Astrocyte (in vitro differentiated cells and primary cell): ENCODE measurements at regions not wholly inside any gene's neighbourhood (a gene's known extent, or its start where the extent isn't known, plus 50 kb on each side); places are given as distances from the start of the nearest gene placed in this dataset.

Experiments used
- DNase-seq: peaks from one replicate; pipeline ENCODE4 v3.0.0-alpha.2; 2010; ENCODE audit warnings: low read depth
- FAIRE-seq: peaks from 2 replicates; lab custom pipeline; 2011; peaks lifted over from hg19 to GRCh38; lab: Jason Lieb, UNC
- H2AFZ ChIP-seq: 2 replicates; pipeline ENCODE4 v1.6.0; 2012; ENCODE audit warnings: low read depth, low read length, inconsistent platforms
- H3K27ac ChIP-seq: 2 replicates; pipeline ENCODE4 v1.5.1; 2011; ENCODE audit warnings: low read depth, low read length, inconsistent platforms
- H3K27me3 ChIP-seq: 2 replicates; pipeline ENCODE4 v1.6.0; 2011; ENCODE audit warnings: low read length, inconsistent platforms; ENCODE audit not compliant: insufficient read depth
- H3K36me3 ChIP-seq: 2 replicates; pipeline ENCODE4 v1.5.1; 2011; ENCODE audit warnings: low read length, inconsistent platforms; ENCODE audit not compliant: insufficient read depth
- H3K4me1 ChIP-seq: 2 replicates; pipeline ENCODE4 v1.5.1; 2011; ENCODE audit warnings: low read length, inconsistent platforms; ENCODE audit not compliant: insufficient read depth
- H3K4me2 ChIP-seq: 2 replicates; pipeline ENCODE4 v1.6.0; 2012; ENCODE audit warnings: low read length, inconsistent platforms
- H3K4me3 ChIP-seq: 2 replicates; pipeline ENCODE4 v1.5.1; 2011; ENCODE audit warnings: low read depth, mild to moderate bottlenecking, low read length, inconsistent platforms; ENCODE audit not compliant: insufficient read depth
- H3K79me2 ChIP-seq: 2 replicates; pipeline ENCODE4 v1.6.0; 2012; ENCODE audit warnings: mild to moderate bottlenecking, low read length, inconsistent platforms; ENCODE audit not compliant: insufficient read depth
- H3K9ac ChIP-seq: 2 replicates; pipeline ENCODE4 v1.6.0; 2012; ENCODE audit warnings: mild to moderate bottlenecking, low read length, inconsistent platforms
- H3K9me3 ChIP-seq: 2 replicates; pipeline ENCODE4 v1.5.1; 2012; ENCODE audit warnings: low read depth, mild to moderate bottlenecking, low read length, inconsistent platforms; ENCODE audit not compliant: insufficient read depth
- H4K20me1 ChIP-seq: 2 replicates; pipeline ENCODE4 v1.6.0; 2012; ENCODE audit warnings: low read length, inconsistent platforms; ENCODE audit not compliant: insufficient read depth
- H3K27ac Mint-ChIP-seq: one replicate; pipeline ENCODE4 v1.8.0; 2021; ENCODE audit warnings: mild to moderate bottlenecking, mixed read lengths; ENCODE audit not compliant: unreplicated experiment
- H3K27me3 Mint-ChIP-seq: one replicate; pipeline ENCODE4 v1.8.0; 2021; ENCODE audit warnings: low read depth, mixed read lengths; ENCODE audit not compliant: unreplicated experiment
- H3K36me3 Mint-ChIP-seq: one replicate; pipeline ENCODE4 v1.8.0; 2021; ENCODE audit warnings: low read depth, mixed read lengths; ENCODE audit not compliant: unreplicated experiment
- H3K4me1 Mint-ChIP-seq: one replicate; pipeline ENCODE4 v1.8.0; 2021; ENCODE audit warnings: low read depth, mixed read lengths; ENCODE audit not compliant: unreplicated experiment
- H3K4me3 Mint-ChIP-seq: one replicate; pipeline ENCODE4 v1.8.0; 2021; ENCODE audit warnings: mild to moderate bottlenecking, moderate library complexity, mixed read lengths; ENCODE audit not compliant: unreplicated experiment
- H3K9me3 Mint-ChIP-seq: one replicate; pipeline ENCODE4 v1.8.0; 2021; ENCODE audit warnings: mild to moderate bottlenecking, mixed read lengths; ENCODE audit not compliant: unreplicated experiment
- EZH2 ChIP-seq: IDR thresholded peaks from 2 replicates; pipeline ENCODE4 v1.6.1; 2012; ENCODE audit warnings: mild to moderate bottlenecking, low read length, inconsistent platforms; ENCODE audit not compliant: insufficient read depth
- TF ChIP-seq, protein P1 (sequence below): IDR thresholded peaks from 2 replicates; pipeline ENCODE4 v1.5.1; 2011; ENCODE audit warnings: low read depth, mild to moderate bottlenecking, inconsistent platforms, low read length, moderate library complexity; ENCODE audit not compliant: insufficient read depth

GRCh38 chr3:86618706-86619105 is 372.2 kb downstream of the VGLL3 start:
- Histone ChIP-seq H3K4me2 (no peak overlapping the region), H3K4me1 (no peaks in the 10 kb centered on the region), H2AFZ (no peak overlapping the region), H3K4me3 (no peak overlapping the region), H3K27ac (no peak overlapping the region), H3K27me3 (no peaks in the 10 kb centered on the region), H3K79me2 (no peaks in the 10 kb centered on the region), H3K36me3 (no peaks in the 10 kb centered on the region), H3K9me3 (no peaks in the 10 kb centered on the region), H4K20me1 (no peaks in the 10 kb centered on the region), H3K9ac (no peak overlapping the region)
- no peak for FAIRE-seq
- Mint-ChIP-seq H3K36me3 (no peaks in the 10 kb centered on the region), H3K4me3 (no peak overlapping the region), H3K27ac (no peak overlapping the region), H3K9me3 (peaks cover 4% of the 10 kb centered on the region), H3K4me1 (no peaks in the 10 kb centered on the region), H3K27me3 (no peaks in the 10 kb centered on the region)
- DNase-seq: no peak
- TF ChIP-seq, protein P1, sequence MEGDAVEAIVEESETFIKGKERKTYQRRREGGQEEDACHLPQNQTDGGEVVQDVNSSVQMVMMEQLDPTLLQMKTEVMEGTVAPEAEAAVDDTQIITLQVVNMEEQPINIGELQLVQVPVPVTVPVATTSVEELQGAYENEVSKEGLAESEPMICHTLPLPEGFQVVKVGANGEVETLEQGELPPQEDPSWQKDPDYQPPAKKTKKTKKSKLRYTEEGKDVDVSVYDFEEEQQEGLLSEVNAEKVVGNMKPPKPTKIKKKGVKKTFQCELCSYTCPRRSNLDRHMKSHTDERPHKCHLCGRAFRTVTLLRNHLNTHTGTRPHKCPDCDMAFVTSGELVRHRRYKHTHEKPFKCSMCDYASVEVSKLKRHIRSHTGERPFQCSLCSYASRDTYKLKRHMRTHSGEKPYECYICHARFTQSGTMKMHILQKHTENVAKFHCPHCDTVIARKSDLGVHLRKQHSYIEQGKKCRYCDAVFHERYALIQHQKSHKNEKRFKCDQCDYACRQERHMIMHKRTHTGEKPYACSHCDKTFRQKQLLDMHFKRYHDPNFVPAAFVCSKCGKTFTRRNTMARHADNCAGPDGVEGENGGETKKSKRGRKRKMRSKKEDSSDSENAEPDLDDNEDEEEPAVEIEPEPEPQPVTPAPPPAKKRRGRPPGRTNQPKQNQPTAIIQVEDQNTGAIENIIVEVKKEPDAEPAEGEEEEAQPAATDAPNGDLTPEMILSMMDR: no peak
- no peak for TF ChIP-seq EZH2

DNA sequence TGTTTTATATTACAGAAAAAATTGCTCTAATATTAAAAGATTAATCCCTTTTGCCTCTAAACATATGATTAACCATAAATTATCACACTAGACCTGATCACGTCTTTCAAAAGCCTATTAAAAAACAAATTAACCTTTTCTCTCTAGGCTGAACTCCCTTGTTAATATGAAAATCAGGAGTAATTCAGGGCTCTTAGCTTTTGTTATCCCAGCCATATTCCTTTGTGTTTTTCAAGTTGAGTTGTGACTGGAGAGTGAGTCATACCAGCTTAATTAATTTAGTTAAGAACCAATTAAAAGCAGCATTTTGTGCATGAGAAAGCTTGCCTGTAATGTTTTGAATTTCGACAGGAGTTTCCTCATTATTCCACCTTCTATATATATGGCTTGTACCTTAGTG is 385.8 kb downstream of the VGLL3 start:
- Histone ChIP-seq H3K4me2 (no peak overlapping the region), H2AFZ (no peak overlapping the region), H3K9ac (no peak overlapping the region), H3K79me2 (no peaks in the 10 kb centered on the region), H3K4me1 (no peaks in the 10 kb centered on the region), H4K20me1 (no peaks in the 10 kb centered on the region), H3K36me3 (no peaks in the 10 kb centered on the region), H3K27ac (no peak overlapping the region), H3K9me3 (no peaks in the 10 kb centered on the region), H3K27me3 (no peaks in the 10 kb centered on the region), H3K4me3 (no peak overlapping the region)
- no peaks in the 10 kb centered on the region for H3K27me3 Mint-ChIP-seq
- no peak overlapping the region for H3K4me3 Mint-ChIP-seq
- H3K9me3 Mint-ChIP-seq: no peaks in the 10 kb centered on the region
- H3K27ac Mint-ChIP-seq: no peak overlapping the region
- FAIRE-seq (no peak), DNase-seq (no peak)
- no peak for TF ChIP-seq EZH2
- TF ChIP-seq, protein P1: no peak
- no peaks in the 10 kb centered on the region for H3K36me3 Mint-ChIP-seq
- no peaks in the 10 kb centered on the region for H3K4me1 Mint-ChIP-seq

DNA sequence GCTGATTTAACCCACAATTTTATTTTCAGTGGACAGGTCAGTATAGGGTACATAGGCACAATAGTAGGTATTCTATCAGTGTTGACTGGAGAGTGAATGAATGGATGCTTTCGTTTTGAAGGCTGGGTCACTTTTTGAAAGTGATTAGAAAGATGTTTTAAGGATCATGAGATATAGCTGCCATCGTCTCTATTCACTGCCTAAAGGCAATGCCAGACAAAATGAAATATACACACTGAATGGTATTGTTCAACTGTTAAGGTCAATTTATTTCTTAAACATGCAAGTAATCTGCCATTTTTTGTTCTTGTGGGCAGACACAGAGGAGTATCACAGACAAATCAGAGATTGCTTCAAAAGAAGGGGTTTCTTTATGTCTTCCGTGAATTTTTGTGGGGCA is 395.3 kb downstream of the VGLL3 start:
- no peak overlapping the region for H3K4me3 Mint-ChIP-seq
- no peaks in the 10 kb centered on the region for H3K36me3 Mint-ChIP-seq
- Histone ChIP-seq H3K4me3 (no peak overlapping the region), H3K27me3 (no peaks in the 10 kb centered on the region), H3K4me2 (no peak overlapping the region), H3K9me3 (no peaks in the 10 kb centered on the region), H3K9ac (no peak overlapping the region), H2AFZ (no peak overlapping the region), H3K79me2 (no peaks in the 10 kb centered on the region), H3K36me3 (no peaks in the 10 kb centered on the region), H4K20me1 (no peaks in the 10 kb centered on the region), H3K27ac (no peak overlapping the region), H3K4me1 (no peaks in the 10 kb centered on the region)
- H3K4me1 Mint-ChIP-seq: peaks cover 2% of the 10 kb centered on the region
- no peak overlapping the region for H3K27ac Mint-ChIP-seq
- DNase-seq: no peak
- H3K27me3 Mint-ChIP-seq: no peaks in the 10 kb centered on the region
- TF ChIP-seq EZH2: no peak
- TF ChIP-seq, protein P1: no peak
- no peaks in the 10 kb centered on the region for H3K9me3 Mint-ChIP-seq
- FAIRE-seq: no peak
